ENCODE measurements at regions not wholly inside any gene's neighbourhood (a gene's known extent, or its start where the extent isn't known, plus 50 kb on each side); places are given as distances from the start of the nearest gene placed in this dataset.
"Not testable (repeated sequence)": the region's sequence is repeated elsewhere in the genome, so short reads cannot be mapped to it uniquely, and the experiment has no call there.

DNA sequence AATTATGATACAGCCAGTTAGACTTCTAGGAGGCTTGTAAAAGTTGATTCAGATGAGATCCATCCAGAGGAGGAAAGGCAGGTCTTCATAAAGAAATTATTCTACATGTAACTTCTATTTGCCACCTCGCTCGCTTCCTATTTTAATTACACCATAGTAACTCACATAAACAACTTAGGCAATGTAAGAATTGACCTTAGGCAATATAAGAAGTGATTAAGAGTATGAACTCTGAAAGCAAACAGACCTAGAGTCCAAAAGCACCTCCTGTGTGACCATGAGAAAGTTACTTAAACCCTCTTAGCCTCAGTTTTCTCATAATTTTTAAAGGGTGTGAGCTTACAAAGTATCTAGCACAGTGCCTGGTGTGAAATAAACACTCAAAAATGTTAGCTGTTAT is 192.7 kb upstream of the NFIA start:
- no peak for DNase-seq (ENCODE audit: low read depth)

DNA sequence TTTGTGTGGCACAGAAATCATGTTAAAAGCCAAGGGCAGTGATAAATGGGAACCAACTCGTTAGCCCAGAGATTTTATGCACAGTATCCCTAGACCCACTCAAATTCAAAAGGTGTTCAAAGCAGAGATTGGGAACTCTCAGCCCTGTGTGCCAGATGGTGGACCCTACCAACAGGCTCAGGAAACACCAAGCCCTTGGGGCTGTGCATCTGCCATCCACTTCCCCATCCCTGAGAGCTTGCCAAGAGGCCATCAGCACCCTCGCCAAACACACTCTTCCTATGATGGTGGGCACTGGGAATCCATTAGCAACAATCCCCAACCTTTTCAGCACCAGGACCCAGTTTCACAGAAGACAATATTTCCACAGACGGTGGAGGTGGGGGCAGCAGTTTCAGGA is 194.2 kb upstream of the NFIA start:
- DNase-seq (ENCODE audit: low read depth), result no peak

DNA sequence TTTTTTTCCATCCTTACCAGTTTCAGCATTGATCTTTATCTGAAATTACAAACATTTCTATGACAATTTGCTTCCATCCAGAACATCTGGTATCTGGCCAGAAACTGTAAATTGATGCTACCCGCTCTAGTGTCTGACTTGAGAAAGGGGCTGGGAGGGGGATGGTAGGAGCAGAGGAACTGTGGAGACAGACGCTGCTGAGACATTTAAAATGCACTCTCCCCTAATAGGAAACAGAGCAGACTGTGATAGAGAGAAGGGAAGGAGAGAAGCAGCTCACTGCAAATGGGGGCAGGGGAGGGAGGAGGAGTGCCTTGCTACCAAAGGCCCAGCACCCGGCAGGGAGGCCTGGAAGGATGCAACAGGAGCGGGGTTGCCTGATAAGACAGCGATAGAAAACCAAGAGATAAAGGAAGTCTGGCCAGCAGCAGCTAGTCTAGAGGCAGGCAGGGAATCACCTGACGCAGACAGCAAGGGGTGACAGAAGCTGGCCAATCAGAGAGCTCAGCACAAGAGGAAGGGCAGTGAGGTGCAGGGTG is 195.5 kb upstream of the NFIA start:
- DNase-seq (ENCODE audit: low read depth), result no peak

- DNase-seq (ENCODE audit: low read depth), result no peak
These were observed 196.3 kb upstream of the NFIA start for GRCh38 chr1:60886090-60886489.

- no peak for DNase-seq (ENCODE audit: low read depth)
These were observed 202.2 kb upstream of the NFIA start for GRCh38 chr1:60880202-60880601.

DNA sequence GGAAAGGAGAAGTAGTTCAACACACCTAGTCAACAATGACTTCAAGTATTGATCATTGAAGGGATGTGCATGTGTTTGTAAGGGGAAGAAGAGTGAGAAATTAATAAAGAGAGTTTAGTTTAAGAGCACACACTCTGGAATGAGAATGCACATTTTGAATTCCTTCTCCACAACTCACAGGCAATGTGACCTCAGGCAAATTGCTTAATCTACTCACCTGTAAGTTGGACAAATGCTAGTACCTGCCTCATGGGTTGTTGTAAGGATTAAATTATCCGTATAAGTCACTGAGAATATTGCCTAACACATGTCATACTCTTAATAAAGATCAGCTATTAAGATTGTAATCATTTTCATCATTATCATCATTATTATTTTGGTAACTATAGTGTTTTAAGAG is 204.0 kb upstream of the NFIA start:
- DNase-seq (ENCODE audit: low read depth), result peak; percentile 67

DNA sequence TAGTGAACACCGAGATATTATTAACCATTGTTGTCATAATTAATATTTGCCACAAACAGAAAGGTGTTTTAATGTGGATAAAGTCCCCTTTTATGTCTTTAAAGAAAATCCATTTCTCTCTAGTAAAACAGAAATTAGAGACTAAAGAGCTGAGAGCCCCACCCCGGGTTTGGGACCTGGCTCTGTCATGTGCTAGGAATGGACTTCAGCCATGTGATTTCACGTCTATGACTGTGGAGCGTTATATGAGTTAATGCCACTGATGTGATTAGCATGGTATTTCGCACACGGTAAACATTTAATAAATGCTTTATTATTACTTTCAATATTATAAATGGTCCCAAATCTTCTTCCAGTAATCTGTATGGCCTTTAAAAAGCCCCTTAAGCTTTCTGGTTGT is 205.0 kb upstream of the NFIA start:
- DNase-seq (ENCODE audit: low read depth), result no peak

- no peak for DNase-seq (ENCODE audit: low read depth)
These were observed 205.4 kb upstream of the NFIA start for GRCh38 chr1:60876952-60877351.

DNA sequence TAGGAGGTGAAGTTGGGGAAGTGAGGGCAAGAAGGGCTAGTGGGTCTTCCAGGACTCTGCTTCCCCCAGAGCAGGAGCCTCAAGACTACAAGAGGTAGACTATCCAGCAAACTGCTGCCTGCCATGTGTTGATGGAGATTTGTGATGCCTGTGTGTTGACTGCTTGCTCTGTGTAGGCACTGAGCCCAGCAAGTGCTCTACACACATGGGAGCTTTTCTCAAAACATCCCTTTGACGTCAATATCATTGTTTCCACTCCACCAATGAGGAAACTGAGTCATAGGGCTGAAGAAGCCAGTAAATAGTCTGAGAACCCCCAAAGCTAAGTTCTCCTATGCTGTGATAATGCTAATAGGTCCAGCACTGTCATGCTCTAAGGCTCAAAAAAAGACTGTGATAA is 207.2 kb upstream of the NFIA start:
- no peak for DNase-seq (ENCODE audit: low read depth)

GRCh38 chr1:60874718-60875117 is 207.6 kb upstream of the NFIA start:
- peak; percentile 78 for DNase-seq (ENCODE audit: low read depth)

DNA sequence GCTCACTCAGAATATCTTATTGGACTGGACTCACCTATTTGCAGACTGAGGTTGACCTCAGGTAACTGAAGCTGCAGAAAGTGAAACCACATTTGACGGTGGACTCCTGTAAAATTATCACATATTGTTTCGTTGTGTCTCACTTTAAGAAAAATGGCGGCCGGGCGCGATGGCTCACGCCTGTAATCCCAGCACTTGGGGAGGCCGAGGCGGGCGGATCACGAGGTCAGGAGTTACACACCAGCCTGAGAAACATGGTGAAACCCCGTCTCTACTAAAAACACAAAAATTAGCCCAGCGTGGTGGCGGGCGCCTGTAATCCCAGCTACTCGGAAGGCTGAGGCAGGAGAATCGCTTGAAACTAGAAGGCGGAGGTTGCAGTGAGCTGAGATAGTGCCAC is 209.0 kb upstream of the NFIA start:
- DNase-seq (ENCODE audit: low read depth), result not testable (repeated sequence)

GRCh38 chr1:60872426-60873054 is 209.8 kb upstream of the NFIA start:
- DNase-seq (ENCODE audit: low read depth), result no peak

- DNase-seq (ENCODE audit: low read depth), result no peak
These were observed 212.0 kb upstream of the NFIA start for GRCh38 chr1:60870269-60870865.

DNA sequence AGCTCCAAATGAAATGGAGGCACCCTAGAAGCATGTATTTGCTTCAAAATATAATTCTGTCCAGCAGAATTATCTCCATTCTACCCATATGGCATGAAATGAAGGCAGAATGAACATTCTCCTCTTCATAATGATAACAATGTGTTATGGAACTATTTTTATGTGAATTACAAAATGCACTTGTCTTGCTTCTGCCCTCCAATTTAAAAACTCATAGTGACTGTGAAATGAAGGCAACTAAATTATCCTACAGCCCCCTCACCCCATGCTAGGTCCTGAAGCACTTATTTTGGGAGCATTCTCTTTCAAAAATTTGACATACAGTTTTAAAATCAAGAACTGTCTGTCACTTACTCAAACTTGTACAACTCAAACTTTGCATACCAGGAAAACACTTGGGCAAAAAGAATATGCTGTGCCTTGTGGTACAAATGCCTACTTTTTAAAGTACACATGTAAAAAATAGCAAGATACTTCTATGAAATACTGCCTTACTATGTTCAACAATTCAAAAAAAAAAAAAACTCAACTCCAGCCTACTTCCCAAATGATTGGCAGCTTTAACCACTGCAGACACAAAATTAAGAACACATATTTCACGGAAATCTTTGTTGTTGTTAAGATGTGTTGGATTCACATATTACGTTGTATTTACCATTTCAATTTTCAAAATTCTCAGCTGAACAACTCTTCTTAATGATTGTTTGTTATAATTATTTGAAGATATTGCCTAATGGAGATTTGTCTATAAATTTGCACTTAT is 213.3 kb upstream of the NFIA start:
- no peak for DNase-seq (ENCODE audit: low read depth)

- DNase-seq (ENCODE audit: low read depth), result no peak
These were observed 214.6 kb upstream of the NFIA start for GRCh38 chr1:60867782-60868181.

DNA sequence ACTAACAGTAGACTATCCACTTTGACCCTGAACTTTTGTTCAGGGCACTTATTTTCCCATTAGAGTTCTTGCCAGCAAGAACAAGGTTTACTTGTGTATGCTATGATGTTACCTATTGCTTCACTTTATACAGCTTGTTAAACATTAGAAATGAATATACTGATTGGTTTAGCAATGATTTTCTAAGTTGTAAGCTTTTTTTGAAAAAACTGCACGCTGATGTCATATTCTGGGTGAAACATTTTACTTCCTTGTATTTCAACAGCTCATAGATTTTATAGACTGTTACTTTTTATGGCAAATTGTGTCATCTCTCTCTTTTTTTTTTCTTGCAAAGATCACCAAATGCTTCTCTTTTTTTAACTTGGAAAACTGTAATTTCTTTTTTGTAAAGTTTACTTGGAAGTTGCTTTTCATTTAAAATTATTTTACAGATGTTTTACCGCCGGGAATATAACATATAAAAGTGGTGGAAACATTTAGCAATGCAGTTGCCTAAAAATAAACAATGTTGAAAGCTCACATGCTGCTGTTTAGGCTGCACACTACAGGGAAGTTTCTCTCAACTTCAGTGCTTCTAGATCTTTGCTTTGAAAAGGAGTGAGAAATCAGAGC is 215.3 kb upstream of the NFIA start:
- DNase-seq (ENCODE audit: low read depth), result peak; percentile 91

DNA sequence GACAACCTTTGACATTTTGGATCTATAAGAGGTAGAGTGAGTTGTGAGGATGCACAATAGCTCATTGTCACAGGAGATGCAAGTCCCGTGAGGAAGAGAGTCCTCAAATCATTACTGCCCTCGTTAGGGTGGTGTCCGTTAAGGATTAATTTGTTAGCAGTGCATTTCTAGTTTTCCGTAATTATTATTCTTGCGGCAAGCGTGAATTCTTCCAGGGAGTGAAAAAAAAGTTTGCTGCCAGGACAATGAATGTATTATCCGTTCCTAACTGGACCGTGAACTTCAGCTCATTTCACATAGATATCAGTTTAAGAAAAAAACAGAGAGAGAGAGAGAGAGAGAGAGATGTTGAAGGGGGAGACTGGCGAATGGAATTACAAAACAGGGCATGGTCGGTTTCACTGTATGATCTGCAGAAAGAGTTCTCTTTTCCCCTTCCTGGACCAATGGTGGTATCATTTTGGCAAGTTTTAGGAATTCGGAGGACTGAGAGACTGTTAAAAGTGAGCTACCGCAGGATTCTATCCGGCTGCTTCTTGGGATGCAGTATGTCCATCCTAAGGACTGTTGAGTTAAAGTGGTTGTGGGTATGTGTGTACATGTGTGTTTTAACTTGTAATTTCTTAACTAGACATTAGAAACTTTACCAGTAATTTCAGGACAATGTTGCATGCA is 216.0 kb upstream of the NFIA start:
- DNase-seq (ENCODE audit: low read depth), result no peak

DNA sequence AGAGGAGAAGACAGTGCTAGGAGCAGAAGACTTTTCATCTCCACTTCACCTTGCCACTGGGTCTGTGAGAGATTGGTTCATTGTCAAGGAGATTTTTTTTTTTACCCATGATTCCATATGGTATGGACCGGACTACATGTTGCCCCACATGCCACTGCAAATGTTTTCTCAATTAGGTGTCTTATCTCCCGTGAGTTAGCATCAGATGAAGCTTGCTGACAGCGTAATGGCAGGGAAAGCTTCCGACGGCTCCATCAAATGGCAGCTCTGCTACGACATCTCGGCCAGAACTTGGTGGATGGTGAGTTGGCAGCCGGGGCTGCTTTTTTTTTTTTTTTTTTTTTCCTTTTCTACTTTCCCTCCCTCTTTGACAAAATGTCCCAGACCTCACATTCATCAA is 217.2 kb upstream of the NFIA start:
- no peak for DNase-seq (ENCODE audit: low read depth)

- no peak for DNase-seq (ENCODE audit: low read depth)
These were observed 217.6 kb upstream of the NFIA start for GRCh38 chr1:60864722-60865121.

DNA sequence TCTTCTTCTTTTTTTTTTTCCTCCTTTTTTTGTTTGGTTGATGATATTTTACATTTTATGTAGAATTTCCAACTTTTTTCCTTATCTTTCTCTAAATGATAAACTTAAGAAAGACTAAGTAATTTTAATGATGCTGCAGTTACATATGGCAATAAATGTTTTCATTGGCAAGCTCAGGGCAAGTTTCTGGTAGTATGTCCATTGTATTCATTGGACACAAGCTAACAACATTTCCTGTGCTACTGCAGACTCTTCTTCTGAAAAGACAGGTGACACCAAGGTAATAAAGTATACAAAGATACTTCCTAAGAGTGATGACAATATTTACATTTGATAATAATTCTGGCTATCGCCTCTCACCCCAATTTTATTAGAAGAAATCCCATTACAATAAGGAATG is 219.2 kb upstream of the NFIA start:
- no peak for DNase-seq (ENCODE audit: low read depth)

DNA sequence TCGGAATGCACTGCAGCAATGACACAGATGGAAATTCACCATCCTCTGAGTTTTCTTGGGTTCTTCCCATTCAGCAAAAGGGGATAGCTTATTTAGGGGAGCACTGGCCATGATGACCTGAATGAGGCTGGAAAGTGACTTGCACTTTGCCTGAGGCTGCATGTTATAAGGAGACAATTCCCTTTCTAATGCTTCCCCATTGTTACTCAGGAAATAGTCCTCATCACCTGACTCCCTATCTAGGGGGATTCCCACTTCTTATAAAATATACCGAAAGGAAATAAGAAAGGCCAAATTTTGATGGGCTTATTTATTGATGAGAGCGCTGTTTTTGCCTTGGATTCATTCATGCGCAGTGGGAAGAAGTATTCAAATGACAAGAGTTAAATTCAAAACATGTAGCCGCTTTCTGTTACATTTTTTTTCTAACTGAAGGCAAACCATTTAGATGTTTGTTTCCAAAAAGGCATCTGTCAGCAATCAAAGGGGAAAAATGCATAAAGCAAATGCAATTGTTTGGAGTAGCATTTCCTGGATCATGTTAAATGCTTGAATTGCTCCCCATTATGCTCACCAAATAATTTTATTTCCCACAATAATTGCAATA is 220.3 kb upstream of the NFIA start:
- no peak for DNase-seq (ENCODE audit: low read depth)

GRCh38 chr1:60859111-60859510 is 223.2 kb upstream of the NFIA start:
- DNase-seq (ENCODE audit: low read depth), result no peak
